ENCODE measurements at regions not wholly inside any gene's neighbourhood (a gene's known extent, or its start where the extent isn't known, plus 50 kb on each side); places are given as distances from the start of the nearest gene placed in this dataset.
"Not testable (repeated sequence)": the region's sequence is repeated elsewhere in the genome, so short reads cannot be mapped to it uniquely, and the experiment has no call there.

DNA sequence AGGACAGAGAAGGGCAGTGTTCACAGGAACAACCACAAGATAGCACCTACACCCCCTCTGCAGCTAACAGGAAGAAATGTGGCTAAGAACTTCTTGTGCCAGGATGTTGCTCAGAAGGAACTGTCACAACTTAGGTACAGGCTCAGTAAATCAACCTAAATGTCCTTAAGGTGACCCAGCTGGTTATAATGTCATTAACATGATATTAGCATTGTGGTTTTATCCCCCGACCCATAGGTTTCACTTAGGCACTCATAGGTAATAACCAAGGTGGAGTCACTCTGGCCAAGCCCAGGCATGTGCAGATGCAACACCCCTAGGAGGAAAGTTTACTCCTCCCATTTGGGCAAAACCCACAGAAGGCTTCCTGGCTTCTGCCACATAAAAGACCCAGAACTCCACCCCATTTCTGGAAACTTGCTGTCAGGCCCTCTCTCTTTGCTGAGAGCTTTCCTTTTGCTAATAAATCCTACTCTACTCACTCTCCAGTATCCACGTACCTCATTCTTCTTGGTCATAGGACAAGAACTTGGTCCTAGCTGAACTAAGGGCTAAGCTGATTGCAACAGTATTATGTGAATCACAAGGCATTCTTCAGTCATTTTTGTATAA lies 951.3 kb downstream of the SLITRK5 start:
- DNase-seq: no peak

GRCh38 chr13:88623150-88623549 lies 952.0 kb downstream of the SLITRK5 start:
- DNase-seq: no peak

- DNase-seq: no peak
Measured at GRCh38 chr13:88627071-88627470, 955.9 kb downstream of the SLITRK5 start.

GRCh38 chr13:88628882-88629281 lies 957.7 kb downstream of the SLITRK5 start:
- DNase-seq: no peak

GRCh38 chr13:88637935-88638334 lies 966.8 kb downstream of the SLITRK5 start:
- no peak for DNase-seq

GRCh38 chr13:88643233-88643632 lies 972.1 kb downstream of the SLITRK5 start:
- DNase-seq: no peak

DNA sequence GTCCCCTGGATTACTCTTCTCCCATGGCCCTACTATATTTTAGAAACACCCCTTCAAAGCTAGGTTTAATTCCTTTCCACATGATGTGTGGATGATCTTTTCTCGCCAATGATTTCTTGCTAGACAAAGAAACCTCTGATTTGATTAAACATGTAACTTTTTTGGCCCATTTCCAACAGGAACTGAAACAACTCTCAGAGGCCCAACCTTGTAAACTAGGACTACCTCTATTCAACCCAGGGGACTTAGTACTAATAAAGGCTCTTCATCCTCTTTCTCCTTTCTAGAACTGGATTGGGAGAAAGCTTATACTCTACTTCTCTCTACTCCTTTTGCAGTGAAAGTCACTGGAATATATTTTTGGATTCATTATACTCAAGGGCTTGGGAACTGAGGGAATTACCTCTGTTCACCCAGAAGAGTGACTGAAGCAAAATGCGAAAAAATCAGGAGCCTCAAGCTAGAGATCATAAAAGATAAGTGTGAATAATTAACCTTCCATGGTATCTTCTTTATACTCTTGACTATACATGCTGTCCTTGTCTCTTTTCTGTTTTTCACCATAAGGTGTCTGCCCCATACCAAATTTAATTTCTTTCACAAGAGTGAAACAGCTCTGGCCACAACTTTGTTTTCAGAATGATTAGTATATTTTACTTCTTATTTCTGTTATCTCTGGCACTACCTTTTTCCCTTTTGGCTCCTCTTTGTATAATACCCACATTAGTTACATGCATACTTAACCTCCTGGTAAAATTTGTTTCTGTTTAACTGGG lies 977.6 kb downstream of the SLITRK5 start:
- DNase-seq: no peak

DNA sequence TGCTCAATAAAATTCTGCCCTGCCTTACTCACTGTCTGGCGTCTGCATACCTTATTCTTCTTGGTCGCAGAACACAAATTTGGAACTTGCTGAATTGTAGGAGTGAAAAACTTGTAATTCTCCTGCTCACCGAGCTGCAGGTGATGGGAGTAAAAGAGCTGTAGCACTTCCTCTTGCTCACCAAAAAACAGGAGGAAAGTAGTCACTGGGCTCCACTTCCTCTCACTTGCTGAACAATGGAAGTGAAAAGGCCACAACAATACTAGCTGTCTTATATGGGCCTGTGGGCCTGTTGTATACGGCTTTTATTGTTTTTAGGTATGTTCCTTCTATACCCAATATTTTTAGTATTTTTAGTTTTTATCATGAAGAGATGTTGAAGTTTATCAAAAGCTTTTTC lies 978.7 kb downstream of the SLITRK5 start:
- DNase-seq: no peak

- no peak for DNase-seq
Measured at GRCh38 chr13:88651531-88651930, 980.4 kb downstream of the SLITRK5 start.

- no peak for DNase-seq
Measured at GRCh38 chr13:88656751-88657150, 985.6 kb downstream of the SLITRK5 start.

DNA sequence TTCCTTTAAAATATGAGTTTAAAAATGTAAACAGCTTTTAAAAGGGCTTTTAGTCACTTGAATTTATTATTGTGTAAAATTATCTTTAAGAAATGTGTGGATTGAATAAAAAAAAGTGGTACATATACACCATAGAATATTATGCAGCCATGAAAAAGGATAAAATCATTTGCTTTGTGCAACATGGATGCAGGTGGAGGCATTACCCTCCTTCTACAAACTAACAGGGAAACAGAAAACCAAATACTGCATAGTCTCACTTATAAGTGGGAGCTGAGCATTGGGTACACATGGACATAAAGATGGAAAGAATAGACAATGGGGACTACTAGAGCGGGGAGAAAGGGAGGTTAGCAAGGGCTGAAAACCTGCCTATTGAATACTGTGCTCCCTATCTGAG lies 999.3 kb downstream of the SLITRK5 start:
- DNase-seq: no peak

DNA sequence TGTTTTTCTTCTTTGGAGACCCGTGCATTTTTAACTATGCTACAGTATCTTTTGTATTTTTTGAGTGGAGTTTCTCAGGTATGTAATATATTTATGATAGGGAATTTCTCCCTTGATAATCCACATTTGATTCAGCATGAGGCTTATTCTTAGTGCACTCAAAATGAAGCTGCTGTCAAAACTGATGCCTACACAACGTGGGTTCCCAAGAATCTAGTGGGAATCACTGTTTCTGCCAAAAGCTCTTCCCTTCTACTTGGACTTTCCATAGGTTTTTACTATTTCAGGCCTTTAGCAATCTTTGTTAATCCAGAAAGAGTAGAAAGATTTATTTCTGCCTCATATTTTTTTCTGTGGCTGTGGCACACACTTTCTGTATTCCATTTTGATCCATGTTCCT lies 1003.7 kb downstream of the SLITRK5 start:
- DNase-seq: no peak

DNA sequence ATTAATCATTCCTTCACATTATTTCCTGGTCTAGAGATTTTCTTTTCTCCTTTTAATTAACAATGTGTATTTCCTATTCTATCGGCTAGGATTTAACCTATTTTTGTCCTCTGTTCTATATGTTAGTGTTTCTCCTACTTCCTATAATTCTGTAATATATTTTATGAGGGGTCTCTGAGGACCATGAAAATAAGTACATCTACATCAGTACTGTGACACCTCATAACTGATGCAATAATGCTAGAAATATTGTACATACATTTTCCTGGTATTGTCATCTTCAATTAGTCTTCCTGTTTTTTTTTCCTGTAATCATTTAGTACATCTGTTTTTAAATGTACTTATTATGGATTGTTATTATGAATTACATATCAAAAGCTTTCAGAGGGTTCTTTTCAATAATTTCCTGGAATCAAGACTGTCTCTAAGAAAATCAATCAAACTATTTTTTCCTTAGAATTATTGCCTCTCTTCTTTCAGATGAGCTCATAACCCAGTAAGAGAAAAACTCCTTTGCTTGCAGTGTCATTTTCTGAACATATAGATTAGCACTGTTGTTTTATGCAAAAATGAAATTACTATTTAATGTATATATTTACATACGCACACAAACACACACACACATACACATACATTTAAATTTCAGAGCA lies 1004.3 kb downstream of the SLITRK5 start:
- no peak for DNase-seq

GRCh38 chr13:88676016-88676415 lies 1004.8 kb downstream of the SLITRK5 start:
- DNase-seq: no peak

GRCh38 chr13:88685459-88685858 lies 1014.3 kb downstream of the SLITRK5 start:
- DNase-seq: no peak

GRCh38 chr13:88701551-88701950 lies 1030.4 kb downstream of the SLITRK5 start:
- DNase-seq: no peak

DNA sequence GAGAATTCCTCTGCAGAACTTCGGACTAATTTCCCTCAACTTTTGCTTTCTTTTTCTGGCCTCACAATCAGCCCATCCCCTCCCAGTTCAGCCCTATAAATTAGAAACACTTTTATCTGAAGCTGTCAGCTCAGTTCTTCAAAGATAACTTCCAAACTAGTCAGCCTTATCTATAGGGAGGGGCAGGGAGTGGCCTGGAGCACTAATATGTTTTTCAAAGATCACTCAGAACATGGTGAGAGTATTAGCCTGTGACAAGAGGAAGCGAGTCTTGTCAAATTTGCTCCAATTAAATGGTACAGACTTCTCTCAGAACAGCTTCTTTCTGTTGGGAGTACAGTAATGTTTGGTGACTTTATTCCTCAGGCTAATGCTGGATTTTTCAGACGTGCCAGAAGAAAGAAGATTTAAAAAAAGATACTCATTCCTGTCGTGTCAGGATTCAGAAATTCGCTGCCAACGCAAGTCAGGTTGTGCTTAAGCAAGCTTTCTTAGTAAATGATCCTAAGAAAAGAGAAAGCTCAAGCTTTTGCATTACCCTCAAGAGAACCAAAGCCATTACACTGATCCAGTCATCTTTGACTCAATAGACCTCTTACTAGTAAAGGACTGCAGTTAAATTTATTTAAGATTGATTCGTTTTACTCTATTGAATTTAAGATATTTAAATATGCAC lies 1033.6 kb downstream of the SLITRK5 start:
- no peak for DNase-seq

- no peak for DNase-seq
Measured at GRCh38 chr13:88707646-88708045, 1036.5 kb downstream of the SLITRK5 start.

DNA sequence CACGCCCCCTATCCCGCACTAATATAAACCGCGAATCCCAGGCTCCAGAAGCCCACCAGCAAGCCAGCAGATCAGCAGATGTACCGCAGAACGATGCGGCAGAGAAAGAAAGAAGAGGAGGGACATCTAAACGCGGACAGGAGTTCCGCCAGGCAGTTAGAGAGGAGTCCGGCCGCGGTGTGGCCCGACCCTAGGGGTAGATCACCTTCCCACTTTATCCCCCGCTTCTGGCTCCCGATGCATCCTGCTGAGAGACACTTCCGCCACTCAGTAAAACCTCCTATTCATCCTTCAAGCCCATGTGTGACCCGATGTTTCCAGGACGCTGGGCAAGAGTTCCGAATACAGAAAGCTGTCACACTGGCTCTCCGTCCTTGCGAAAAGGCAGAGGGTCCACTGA lies 1046.8 kb downstream of the SLITRK5 start:
- DNase-seq: no peak

DNA sequence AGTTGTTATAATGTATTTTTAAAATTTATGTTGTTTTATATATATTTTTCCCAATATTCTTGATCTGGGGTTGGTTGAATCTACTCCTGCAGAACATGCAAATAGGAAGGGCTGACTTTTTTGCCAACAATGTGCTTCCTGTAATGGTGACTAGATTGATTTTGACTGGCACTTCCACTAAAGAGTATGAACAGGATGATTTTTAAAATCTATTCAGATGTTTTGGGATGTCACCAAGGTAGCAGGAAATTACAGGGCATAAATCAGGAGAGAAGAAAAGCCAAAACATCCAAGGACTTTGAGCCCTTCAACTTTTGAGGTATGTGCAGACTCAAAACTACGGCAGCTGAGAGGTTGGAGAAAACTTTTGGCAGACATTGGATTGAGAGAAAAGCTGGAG lies 1047.6 kb downstream of the SLITRK5 start:
- DNase-seq: no peak

GRCh38 chr13:88726075-88726474 lies 1054.9 kb downstream of the SLITRK5 start:
- DNase-seq: no peak

DNA sequence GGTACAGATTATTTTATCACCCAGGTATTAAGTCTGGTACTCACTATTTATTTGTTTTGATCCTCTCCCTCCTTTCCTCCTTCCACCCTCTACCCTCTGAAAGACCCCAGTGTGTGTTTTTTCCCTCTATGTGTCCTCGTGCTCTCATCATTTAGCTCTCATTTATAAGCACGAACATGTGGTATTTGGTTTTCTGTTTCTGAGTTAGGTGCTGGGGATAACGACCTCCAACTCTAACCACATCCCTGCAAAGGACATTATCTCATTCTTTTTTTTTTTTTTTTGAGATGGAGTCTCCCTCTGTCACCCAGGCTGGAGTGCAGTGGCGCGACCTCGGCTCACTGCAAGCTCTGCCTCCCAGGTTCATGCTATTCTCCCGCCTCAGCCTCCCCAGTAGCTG lies 1056.1 kb downstream of the SLITRK5 start:
- not testable (repeated sequence) for DNase-seq

DNA sequence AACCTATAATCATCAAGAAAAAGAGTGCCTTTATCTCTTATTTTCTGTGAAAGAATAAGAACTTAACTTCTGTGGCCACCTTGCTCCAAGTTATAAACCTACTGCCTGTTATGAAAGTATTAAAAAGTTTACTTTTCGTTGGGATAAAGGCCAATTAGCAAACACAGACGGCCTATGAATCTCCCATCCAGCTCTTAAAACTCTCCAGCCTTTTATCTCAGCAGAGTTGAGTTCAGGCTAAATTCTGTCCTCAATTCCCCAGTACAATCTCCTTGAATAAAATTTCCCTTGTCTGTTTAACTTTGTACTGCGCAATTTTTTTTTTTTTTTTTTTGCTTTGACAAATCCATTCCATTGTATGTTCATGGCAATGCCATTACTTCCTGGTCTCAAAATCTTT lies 1058.4 kb downstream of the SLITRK5 start:
- DNase-seq: no peak

GRCh38 chr13:88736026-88736425 lies 1064.9 kb downstream of the SLITRK5 start:
- no peak for DNase-seq

Data from NCI-H2107 (cell line).